IMR-90 (cell line): ENCODE measurements at regions not wholly inside any gene's neighbourhood (a gene's known extent, or its start where the extent isn't known, plus 50 kb on each side); places are given as distances from the start of the nearest gene placed in this dataset.

Experiments used
- ATAC-seq: fragments of 200-7000 bp; cut with Tn5 transposase; 2 replicates; pipeline ENCODE4 v1.9.1; 2020; ENCODE audit warnings: low read depth, mild to moderate bottlenecking, moderate library complexity
- BruUV-seq: library from RNA; stranded (reverse); fragments of 400-500 nt; replicated peaks from 2 replicates; lab custom pipeline; 2021; lab: Mats Ljungman, UMichigan
- CTCF ChIA-PET: fragments of 300-600 bp; formaldehyde crosslinking; extraction: SDS; loops from one replicate; lab custom pipeline; 2021; ENCODE audit warnings: antibody characterized with exemption; lab: Yijun Ruan, JAX
- POLR2A ChIA-PET: fragments of 300-600 bp; sonication (Branson Sonifier 250); formaldehyde crosslinking; loops from one replicate; lab custom pipeline; 2022; ENCODE audit warnings: antibody characterized with exemption; ENCODE audit not compliant: unreplicated experiment; lab: Charles Lee
- DNase-seq: peaks from one replicate; pipeline ENCODE4 v3.0.0; 2013
- H2AFZ ChIP-seq: replicated peaks from 2 replicates; pipeline ENCODE3; 2013; ENCODE audit warnings: low read length, mild to moderate bottlenecking; ENCODE audit not compliant: poor library complexity
- H2AK5ac ChIP-seq: 2 replicates; pipeline ENCODE4 v1.6.1; 2013; ENCODE audit warnings: low read depth, low read length, inconsistent platforms
- H2AK9ac ChIP-seq: replicated peaks from 2 replicates; pipeline ENCODE3; 2013; ENCODE audit warnings: mild to moderate bottlenecking, low read depth, low read length, moderate library complexity; ENCODE audit not compliant: poor library complexity
- H2BK120ac ChIP-seq: 2 replicates; pipeline ENCODE4 v1.6.1; 2013; ENCODE audit warnings: low read depth, low read length, inconsistent platforms
- H2BK15ac ChIP-seq: 3 replicates; pipeline ENCODE4 v1.6.1; 2013; ENCODE audit warnings: low read depth, low read length, inconsistent platforms
- H2BK20ac ChIP-seq: 2 replicates; pipeline ENCODE4 v1.6.1; 2013; ENCODE audit warnings: low read depth, mild to moderate bottlenecking, inconsistent platforms, low read length, moderate library complexity
- H2BK5ac ChIP-seq: 2 replicates; pipeline ENCODE4 v1.6.1; 2013; ENCODE audit warnings: mild to moderate bottlenecking, low read depth, low read length, inconsistent platforms; ENCODE audit not compliant: poor library complexity, severe bottlenecking
- H3K14ac ChIP-seq: replicated peaks from 2 replicates; pipeline ENCODE4 v1.6.1; 2013; ENCODE audit warnings: low read depth, low read length, inconsistent platforms
- H3K18ac ChIP-seq: 2 replicates; pipeline ENCODE4 v1.6.1; 2013; ENCODE audit warnings: low read depth, low read length, control low read depth
- H3K23ac ChIP-seq: 2 replicates; pipeline ENCODE4 v1.6.1; 2013; ENCODE audit warnings: low read depth, low read length, inconsistent platforms
- H3K27ac ChIP-seq: 2 replicates; pipeline ENCODE4 v1.5.1; 2013; ENCODE audit warnings: mild to moderate bottlenecking, control low read depth, low read length; ENCODE audit not compliant: insufficient read depth
- H3K27me3 ChIP-seq: 2 replicates; pipeline ENCODE4 v1.6.1; 2013; ENCODE audit warnings: low read length; ENCODE audit not compliant: control insufficient read depth, insufficient read depth
- H3K36me3 ChIP-seq: 2 replicates; pipeline ENCODE4 v1.6.1; 2013; ENCODE audit warnings: low read length, mixed read lengths; ENCODE audit not compliant: control insufficient read depth, insufficient read depth
- H3K4ac ChIP-seq: 2 replicates; pipeline ENCODE4 v1.6.1; 2013; ENCODE audit warnings: low read depth, low read length, inconsistent platforms
- H3K4me1 ChIP-seq: 2 replicates; pipeline ENCODE4 v1.6.1; 2013; ENCODE audit warnings: low read length, mixed read lengths; ENCODE audit not compliant: control insufficient read depth, insufficient read depth
- H3K4me2 ChIP-seq: 2 replicates; pipeline ENCODE4 v1.6.1; 2013; ENCODE audit warnings: low read depth, mild to moderate bottlenecking, control low read depth, low read length, moderate library complexity
- H3K4me3 ChIP-seq: 2 replicates; pipeline ENCODE4 v1.5.1; 2013; ENCODE audit warnings: low read depth, mild to moderate bottlenecking, control low read depth, low read length, moderate library complexity; ENCODE audit not compliant: insufficient read depth
- H3K56ac ChIP-seq: 2 replicates; pipeline ENCODE4 v1.6.1; 2013; ENCODE audit warnings: low read length, inconsistent platforms; ENCODE audit not compliant: insufficient read depth; ENCODE audit errors: extremely low read depth
- H3K79me1 ChIP-seq, 2 experiments: 2 replicates each; pipeline ENCODE4 v1.6.1; 2013; ENCODE audit warnings: low read length in 2 of 2, inconsistent platforms in 1 of 2, low read depth in 1 of 2
- H3K9ac ChIP-seq: 2 replicates; pipeline ENCODE4 v1.6.1; 2013; ENCODE audit warnings: low read depth, low read length, control low read depth
- H3K9me1 ChIP-seq: 2 replicates; pipeline ENCODE4 v1.6.1; 2013; ENCODE audit warnings: low read length, inconsistent platforms; ENCODE audit not compliant: insufficient read depth
- H3K9me3 ChIP-seq: 2 replicates; pipeline ENCODE4 v1.6.1; 2013; ENCODE audit warnings: low read length; ENCODE audit not compliant: control insufficient read depth, insufficient read depth
- H4K20me1 ChIP-seq: 2 replicates; pipeline ENCODE4 v1.6.1; 2013; ENCODE audit warnings: low read length, inconsistent platforms; ENCODE audit not compliant: insufficient read depth
- H4K5ac ChIP-seq: 2 replicates; pipeline ENCODE4 v1.6.1; 2013; ENCODE audit warnings: mild to moderate bottlenecking, low read depth, low read length, control low read depth
- H4K8ac ChIP-seq, 2 experiments: 2 replicates each; pipeline ENCODE4 v1.6.1; 2013; ENCODE audit warnings: low read depth in 2 of 2, low read length in 2 of 2, control low read depth in 1 of 2, inconsistent platforms in 1 of 2
- H4K91ac ChIP-seq: 2 replicates; pipeline ENCODE4 v1.6.1; 2013; ENCODE audit warnings: low read depth, low read length, inconsistent platforms; ENCODE audit not compliant: insufficient read depth
- BHLHE40 ChIP-seq: fragments of 150-350 bp; IDR thresholded peaks from 2 replicates; pipeline ENCODE4 v1.6.1; 2016; ENCODE audit warnings: mild to moderate bottlenecking, low read depth, low read length
- CEBPB ChIP-seq: IDR thresholded peaks from 2 replicates; pipeline ENCODE4 v1.6.1; 2012; ENCODE audit warnings: low read depth, low read length, improper control_type of control experiment
- CTCF ChIP-seq: conservative IDR thresholded peaks from 2 replicates; pipeline ENCODE4 v1.5.1; 2012; ENCODE audit warnings: mild to moderate bottlenecking, low read depth, low read length, improper control_type of control experiment
- ELK1 ChIP-seq: fragments of 150-350 bp; IDR thresholded peaks from 2 replicates; pipeline ENCODE4 v1.6.1; 2016; ENCODE audit warnings: low read depth, mild to moderate bottlenecking, low read length, moderate library complexity, borderline replicate concordance
- MAFK ChIP-seq: IDR thresholded peaks from 2 replicates; pipeline ENCODE4 v1.6.1; 2012; ENCODE audit warnings: low read depth, low read length, improper control_type of control experiment
- MAZ ChIP-seq: IDR thresholded peaks from 2 replicates; pipeline ENCODE4 v1.6.1; 2012; ENCODE audit warnings: low read depth, mild to moderate bottlenecking, low read length, improper control_type of control experiment, moderate library complexity, borderline replicate concordance
- MXI1 ChIP-seq: IDR thresholded peaks from 2 replicates; pipeline ENCODE4 v1.6.1; 2012; ENCODE audit warnings: low read depth, mild to moderate bottlenecking, low read length, moderate library complexity, borderline replicate concordance
- NFE2L2 ChIP-seq: fragments of 150-350 bp; IDR thresholded peaks from 2 replicates; pipeline ENCODE4 v1.6.1; 2016; ENCODE audit warnings: low read depth, mild to moderate bottlenecking, low read length
- RAD21 ChIP-seq: IDR thresholded peaks from 2 replicates; pipeline ENCODE4 v1.6.1; 2012; ENCODE audit warnings: low read length, improper control_type of control experiment
- RCOR1 ChIP-seq: IDR thresholded peaks from 2 replicates; pipeline ENCODE4 v1.6.1; 2012; ENCODE audit warnings: mild to moderate bottlenecking, low read length, improper control_type of control experiment; ENCODE audit not compliant: insufficient replicate concordance
- RFX5 ChIP-seq: IDR thresholded peaks from 2 replicates; pipeline ENCODE4 v1.8.0; 2012; ENCODE audit warnings: low read depth, mild to moderate bottlenecking, low read length, moderate library complexity
- SMC3 ChIP-seq: fragments of 150-350 bp; IDR thresholded peaks from 2 replicates; pipeline ENCODE4 v1.6.1; 2016; ENCODE audit warnings: low read depth, mild to moderate bottlenecking, antibody characterized with exemption, low read length, moderate library complexity
- USF2 ChIP-seq: fragments of 150-350 bp; IDR thresholded peaks from 2 replicates; pipeline ENCODE4 v1.6.1; 2017; ENCODE audit warnings: mild to moderate bottlenecking, antibody characterized with exemption, low read length, low read depth
- dilution Hi-C: fragments of 300-500 bp; cut with HindIII; formaldehyde crosslinking; loops from one replicate; pipeline ENCODE4 v1.14.3; 2018; ENCODE audit warnings: low sequenced_read_pairs; ENCODE audit not compliant: unreplicated experiment
- in situ Hi-C: fragments of 300-500 bp; cut with MboI; formaldehyde crosslinking; loops from 3 replicates; pipeline ENCODE4 v1.14.3; 2019; ENCODE audit warnings: low sequenced_read_pairs, inconsistent platforms, mixed read lengths
- intact Hi-C: fragments of 100-400 bp; cut with micrococcal nuclease; formaldehyde crosslinking; loops from 2 replicates; pipeline ENCODE4 v1.10.0; 2022

GRCh38 chr18:44502790-44503189, 177.9 kb upstream of the SETBP1 start:
- Histone ChIP-seq H2BK20ac (no peak overlapping the region), H3K4me2 (no peak overlapping the region), H2BK15ac (no peak overlapping the region), H3K9ac (no peak overlapping the region), H4K20me1 (no peaks in the 10 kb centered on the region), H2BK120ac (no peak overlapping the region), H3K4me1 (no peaks in the 10 kb centered on the region), H4K91ac (no peak overlapping the region), H3K4me3 (no peak overlapping the region), H3K18ac (no peak overlapping the region), H3K14ac (no peak overlapping the region), H3K9me1 (no peaks in the 10 kb centered on the region), H3K36me3 (no peaks in the 10 kb centered on the region), H2AK9ac (no peak overlapping the region), H3K9me3 (no peaks in the 10 kb centered on the region), H3K4ac (no peak overlapping the region), H2BK5ac (no peak overlapping the region), H3K27ac (no peak overlapping the region), H3K23ac (no peak overlapping the region), H3K27me3 (no peaks in the 10 kb centered on the region), H4K8ac (no peak overlapping the region), H2AK5ac (no peak overlapping the region), H3K79me1 (no peaks in the 10 kb centered on the region), H4K5ac (no peak overlapping the region), H3K56ac (no peak overlapping the region), H2AFZ (no peak overlapping the region)
- TF ChIP-seq USF2 (no peak), CEBPB (no peak), CTCF (no peak), RAD21 (no peak), BHLHE40 (no peak), SMC3 (no peak), MAZ (no peak), RFX5 (no peak), MAFK (no peak), ELK1 (no peak), NFE2L2 (no peak), RCOR1 (no peak), MXI1 (no peak)
- no peak for ATAC-seq
- intact Hi-C loops: no loop called here
- dilution Hi-C loops: no loop called here
- no TSS peak for BruUV-seq
- in situ Hi-C loops: no loop called here
- no peak for DNase-seq
- POLR2A ChIA-PET: no interaction called here
- CTCF ChIA-PET: no interaction called here
